BLaER1 (cell line): ENCODE measurements at regions not wholly inside any gene's neighbourhood (a gene's known extent, or its start where the extent isn't known, plus 50 kb on each side); places are given as distances from the start of the nearest gene placed in this dataset.

Experiments used
- H3K27ac ChIP-seq: shearing (Covaris generic); formaldehyde crosslinking; 2 replicates; pipeline ENCODE4 v1.8.1; 2022
- H3K27me3 ChIP-seq: shearing (Covaris generic); formaldehyde crosslinking; 2 replicates; pipeline ENCODE4 v1.8.1; 2022
- H3K36me3 ChIP-seq: shearing (Covaris generic); formaldehyde crosslinking; 2 replicates; pipeline ENCODE4 v1.8.1; 2022
- H3K4me1 ChIP-seq: shearing (Covaris generic); formaldehyde crosslinking; 2 replicates; pipeline ENCODE4 v1.8.1; 2022
- H3K4me2 ChIP-seq: shearing (Covaris generic); formaldehyde crosslinking; 2 replicates; pipeline ENCODE4 v1.8.1; 2022
- H3K4me3 ChIP-seq: shearing (Covaris generic); formaldehyde crosslinking; 2 replicates; pipeline ENCODE4 v1.8.1; 2022
- H3K9ac ChIP-seq: shearing (Covaris generic); formaldehyde crosslinking; 2 replicates; pipeline ENCODE4 v1.8.1; 2022
- H3K9me3 ChIP-seq: shearing (Covaris generic); formaldehyde crosslinking; 2 replicates; pipeline ENCODE4 v1.8.1; 2022
- H4K20me1 ChIP-seq: shearing (Covaris generic); formaldehyde crosslinking; 2 replicates; pipeline ENCODE4 v1.8.1; 2022
- Cebpa-rat ChIP-seq: shearing (Covaris generic); IDR thresholded peaks from 2 replicates; pipeline ENCODE4 v1.8.1; 2022

- H4K20me1 ChIP-seq = no peaks in the 10 kb centered on the region
- no peak overlapping the region for H3K4me2 ChIP-seq
- no peaks in the 10 kb centered on the region for H3K9me3 ChIP-seq
Observed at GRCh38 chr2:62296832-62297623, 101.1 kb downstream of the B3GNT2 start.

GRCh38 chr2:62296034-62296831, 100.3 kb downstream of the B3GNT2 start:
- no peaks in the 10 kb centered on the region for H3K27me3 ChIP-seq
- H3K4me2 ChIP-seq = no peak overlapping the region
- H3K9ac ChIP-seq = no peak overlapping the region
- H4K20me1 ChIP-seq = no peaks in the 10 kb centered on the region
- peaks cover 60% of the 10 kb centered on the region for H3K4me1 ChIP-seq
- H3K9me3 ChIP-seq = no peaks in the 10 kb centered on the region
- H3K36me3 ChIP-seq = no peaks in the 10 kb centered on the region
- no peak overlapping the region for H3K4me3 ChIP-seq
- no peak overlapping the region for H3K27ac ChIP-seq
- TF ChIP-seq Cebpa-rat = no peak

More at GRCh38 chr2:62296832-62297623, 101.1 kb downstream of the B3GNT2 start:
- TF ChIP-seq Cebpa-rat = no peak
- Histone ChIP-seq H3K36me3 (no peaks in the 10 kb centered on the region), H3K27me3 (no peaks in the 10 kb centered on the region), H3K27ac (no peak overlapping the region), H3K4me3 (no peak overlapping the region), H3K4me1 (peaks cover 55% of the 10 kb centered on the region), H3K9ac (no peak overlapping the region)

GRCh38 chr2:62293490-62294271, 97.8 kb downstream of the B3GNT2 start:
- Histone ChIP-seq H3K27me3 (no peaks in the 10 kb centered on the region), H4K20me1 (no peaks in the 10 kb centered on the region), H3K27ac (peak overlapping the region; percentile 87), H3K9ac (peak overlapping the region; percentile 74), H3K4me2 (peak overlapping the region; percentile 97), H3K4me1 (peaks cover 64% of the 10 kb centered on the region), H3K9me3 (no peaks in the 10 kb centered on the region), H3K4me3 (peak overlapping the region; percentile 52), H3K36me3 (no peaks in the 10 kb centered on the region)
- TF ChIP-seq Cebpa-rat = no peak

GRCh38 chr2:62293151-62293489, 97.2 kb downstream of the B3GNT2 start:
- no peak for TF ChIP-seq Cebpa-rat
- Histone ChIP-seq H3K9me3 (no peaks in the 10 kb centered on the region), H3K27me3 (no peaks in the 10 kb centered on the region), H3K4me2 (peak overlapping the region; percentile 97), H3K36me3 (no peaks in the 10 kb centered on the region), H3K4me1 (peaks cover 69% of the 10 kb centered on the region), H3K9ac (peak overlapping the region; percentile 74), H3K27ac (peak overlapping the region; percentile 87), H3K4me3 (peak overlapping the region; percentile 52), H4K20me1 (no peaks in the 10 kb centered on the region)

GRCh38 chr2:62292190-62292589, 96.3 kb downstream of the B3GNT2 start:
- H3K27me3 ChIP-seq = no peaks in the 10 kb centered on the region
- H3K9me3 ChIP-seq = no peaks in the 10 kb centered on the region
- no peaks in the 10 kb centered on the region for H3K36me3 ChIP-seq
- peak overlapping the region; percentile 74; the same call in 1 of the 2 replicates for H3K9ac ChIP-seq
- H3K4me1 ChIP-seq = peaks cover 78% of the 10 kb centered on the region
- peak overlapping the region; percentile 87 for H3K27ac ChIP-seq
- H3K4me2 ChIP-seq = peak overlapping the region; percentile 97
- no peaks in the 10 kb centered on the region for H4K20me1 ChIP-seq
- TF ChIP-seq Cebpa-rat = no peak
- peak overlapping the region; percentile 20; the same call in 1 of the 2 replicates for H3K4me3 ChIP-seq

GRCh38 chr2:62291517-62292137, 95.7 kb downstream of the B3GNT2 start:
- H3K4me1 ChIP-seq = peaks cover 79% of the 10 kb centered on the region
- no peaks in the 10 kb centered on the region for H4K20me1 ChIP-seq
- peaks cover 5% of the 10 kb centered on the region; the same call in 1 of the 2 replicates for H3K9me3 ChIP-seq
- peak overlapping the region; percentile 74; the same call in 1 of the 2 replicates for H3K9ac ChIP-seq
- peak overlapping the region; percentile 97 for H3K4me2 ChIP-seq
- H3K4me3 ChIP-seq = no peak overlapping the region; the same call in 1 of the 2 replicates
- H3K27ac ChIP-seq = peak overlapping the region; percentile 87
- H3K27me3 ChIP-seq = no peaks in the 10 kb centered on the region
- TF ChIP-seq Cebpa-rat = no peak
- no peaks in the 10 kb centered on the region for H3K36me3 ChIP-seq

GRCh38 chr2:62291052-62291451, 95.1 kb downstream of the B3GNT2 start:
- H3K27me3 ChIP-seq = no peaks in the 10 kb centered on the region
- H3K9ac ChIP-seq = no peak overlapping the region
- peaks cover 10% of the 10 kb centered on the region for H3K9me3 ChIP-seq
- H3K36me3 ChIP-seq = no peaks in the 10 kb centered on the region
- no peaks in the 10 kb centered on the region for H4K20me1 ChIP-seq
- H3K27ac ChIP-seq = no peak overlapping the region
- H3K4me1 ChIP-seq = peaks cover 75% of the 10 kb centered on the region
- no peak overlapping the region for H3K4me3 ChIP-seq
- H3K4me2 ChIP-seq = peak overlapping the region; percentile 97
- no peak for TF ChIP-seq Cebpa-rat

- peak overlapping the region; percentile 8; the same call in 1 of the 2 replicates for H3K27ac ChIP-seq
Observed at GRCh38 chr2:62287899-62288880, 92.3 kb downstream of the B3GNT2 start.

More at GRCh38 chr2:62287899-62288880, 92.3 kb downstream of the B3GNT2 start:
- Histone ChIP-seq H3K4me3 (no peak overlapping the region), H3K36me3 (no peaks in the 10 kb centered on the region), H3K27me3 (no peaks in the 10 kb centered on the region), H4K20me1 (no peaks in the 10 kb centered on the region), H3K9me3 (peaks cover 39% of the 10 kb centered on the region), H3K4me2 (peak overlapping the region; percentile 68), H3K4me1 (peaks cover 48% of the 10 kb centered on the region), H3K9ac (peak overlapping the region; percentile 1; the same call in 1 of the 2 replicates)
- TF ChIP-seq Cebpa-rat = no peak
